CD14-positive monocyte (primary cell): ENCODE measurements at regions not wholly inside any gene's neighbourhood (a gene's known extent, or its start where the extent isn't known, plus 50 kb on each side); places are given as distances from the start of the nearest gene placed in this dataset.

Source experiments
- DNase-seq, 3 donors: peaks; one replicate each; pipeline ENCODE4 v3.0.0-alpha.2; 2011 to 2022
- H2AFZ ChIP-seq: 2 replicates; pipeline ENCODE4 v1.6.0; 2012; ENCODE audit warnings: mild to moderate bottlenecking, low read depth, low read length, inconsistent platforms; ENCODE audit not compliant: insufficient read depth, poor library complexity, severe bottlenecking
- H3K27ac ChIP-seq, 2 donors: 1 replicate in 1 of 2; 2 replicates in 1 of 2; pipeline ENCODE4 v1.5.1; 2012 to 2013; ENCODE audit warnings: low read length in 2 of 2, control low read depth in 1 of 2, inconsistent platforms in 1 of 2, low read depth in 1 of 2, mild to moderate bottlenecking in 1 of 2
- H3K27me3 ChIP-seq, 2 donors: one replicate each; pipeline versions ENCODE4 v1.6.0 to v1.6.1; 2011 to 2013; ENCODE audit warnings: low read length in 2 of 2; ENCODE audit not compliant: control insufficient read depth in 2 of 2, insufficient read depth in 2 of 2
- H3K36me3 ChIP-seq, 2 donors: replicated peaks in 1 of 2; 1 replicate in 1 of 2; 2 replicates in 1 of 2; pipeline versions ENCODE4 v1.5.1 to v1.6.1; 2012 to 2013; ENCODE audit warnings: low read length in 2 of 2, control low read depth in 1 of 2, inconsistent platforms in 1 of 2, mild to moderate bottlenecking in 1 of 2; ENCODE audit not compliant: insufficient read depth in 2 of 2, control insufficient read depth in 1 of 2
- H3K4me1 ChIP-seq, 2 donors: 1 replicate in 1 of 2; 2 replicates in 1 of 2; pipeline versions ENCODE4 v1.5.1 to v1.6.1; 2012 to 2013; ENCODE audit warnings: low read length in 2 of 2, control low read depth in 1 of 2, inconsistent platforms in 1 of 2, mild to moderate bottlenecking in 1 of 2, moderate library complexity in 1 of 2; ENCODE audit not compliant: insufficient read depth in 2 of 2, control insufficient read depth in 1 of 2
- H3K4me2 ChIP-seq: replicated peaks from 2 replicates; pipeline ENCODE3; 2012; ENCODE audit warnings: low read length, moderate library complexity, mild to moderate bottlenecking; ENCODE audit not compliant: poor library complexity, severe bottlenecking; ENCODE audit errors: extremely low read depth
- H3K4me3 ChIP-seq, 3 experiments: fragments of 200-600 bp in 1 of 3; sonication (generic) in 1 of 3; replicated peaks in 1 of 3; 1 replicate in 2 of 3; 2 replicates in 1 of 3; pipeline ENCODE4 v1.5.1; 2011 to 2013; ENCODE audit warnings: low read length in 3 of 3, mild to moderate bottlenecking in 3 of 3, control low read depth in 2 of 3, low read depth in 2 of 3, inconsistent platforms in 1 of 3, moderate library complexity in 1 of 3
- H3K79me2 ChIP-seq: 2 replicates; pipeline ENCODE4 v1.6.0; 2012; ENCODE audit warnings: mild to moderate bottlenecking, control low read depth, inconsistent platforms, low read length, moderate library complexity; ENCODE audit not compliant: insufficient read depth
- H3K9ac ChIP-seq: 2 replicates; pipeline ENCODE4 v1.6.0; 2017; ENCODE audit warnings: low read length, mild to moderate bottlenecking; ENCODE audit not compliant: insufficient read depth, poor library complexity, severe bottlenecking
- H3K9me3 ChIP-seq, 2 donors: replicated peaks in 1 of 2; 1 replicate in 1 of 2; 2 replicates in 1 of 2; pipeline versions ENCODE4 v1.5.1 to v1.6.1; 2012 to 2013; ENCODE audit warnings: low read length in 2 of 2, control low read depth in 1 of 2; ENCODE audit not compliant: control insufficient read depth in 1 of 2, insufficient read depth in 1 of 2
- H4K20me1 ChIP-seq: 2 replicates; pipeline ENCODE4 v1.6.0; 2012; ENCODE audit warnings: mild to moderate bottlenecking, low read length, control low read depth, moderate library complexity; ENCODE audit not compliant: insufficient read depth
- H3K27ac Mint-ChIP-seq, 7 donors: one replicate each; pipeline ENCODE4 v1.8.0; 2020; ENCODE audit warnings: mild to moderate bottlenecking in 7 of 7, mixed read lengths in 7 of 7, moderate library complexity in 6 of 7, inconsistent platforms in 2 of 7
- H3K27me3 Mint-ChIP-seq, 3 donors: one replicate each; pipeline ENCODE4 v1.8.0; 2021 to 2022; ENCODE audit warnings: low read depth in 3 of 3, mild to moderate bottlenecking in 3 of 3, mixed read lengths in 3 of 3, moderate library complexity in 3 of 3, inconsistent platforms in 1 of 3
- H3K36me3 Mint-ChIP-seq, 2 donors: one replicate each; pipeline ENCODE4 v1.8.0; 2020; ENCODE audit warnings: mixed read lengths in 2 of 2, inconsistent platforms in 1 of 2, mild to moderate bottlenecking in 1 of 2
- H3K4me1 Mint-ChIP-seq: one replicate; pipeline ENCODE4 v1.8.0; 2020; ENCODE audit warnings: mild to moderate bottlenecking, mixed read lengths
- H3K4me3 Mint-ChIP-seq, 2 donors: one replicate each; pipeline ENCODE4 v1.8.0; 2020; ENCODE audit warnings: mild to moderate bottlenecking in 2 of 2, mixed read lengths in 2 of 2, moderate library complexity in 1 of 2
- H3K9me3 Mint-ChIP-seq, 7 donors: one replicate each; pipeline ENCODE4 v1.8.0; 2020 to 2022; ENCODE audit warnings: mixed read lengths in 7 of 7, mild to moderate bottlenecking in 6 of 7, moderate library complexity in 6 of 7, inconsistent platforms in 2 of 7
- WGBS: methylation state at CpG from one replicate; pipeline ENCODE4 v1.1.5; 2013; ENCODE audit warnings: missing lambda C conversion rate; ENCODE audit not compliant: insufficient coverage; 5-methylcytosine and 5-hydroxymethylcytosine counted together
- intact Hi-C, 2 donors: fragments of 100-400 bp; cut with micrococcal nuclease; formaldehyde crosslinking; loops; one replicate each; pipeline versions ENCODE4 v1.15.0 to v1.15.1; 2023
- TF ChIP-seq, protein P1 (sequence below): fragments of 200-600 bp; IDR thresholded peaks from one replicate; pipeline ENCODE4 v1.8.0; 2022; ENCODE audit warnings: antibody characterized with exemption, mild to moderate bottlenecking

DNA sequence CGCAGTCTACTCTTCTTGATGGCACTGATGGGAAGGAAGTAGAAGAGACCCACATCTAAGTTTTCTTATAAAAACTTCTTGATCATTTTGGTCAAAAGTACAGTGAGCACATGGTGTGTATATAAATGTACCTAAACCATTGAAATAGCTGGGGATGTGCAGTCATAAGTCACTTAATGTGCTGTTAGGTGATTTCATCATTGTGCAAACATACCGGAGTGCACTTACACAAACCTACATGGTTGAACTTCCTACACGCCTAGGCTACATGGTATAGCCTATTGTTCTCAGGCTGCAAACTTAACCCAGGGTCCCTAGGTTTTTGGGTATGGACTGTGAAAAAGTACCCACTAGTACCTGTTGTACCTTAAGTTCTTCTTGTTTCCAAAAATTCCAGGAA, 123.3 kb upstream of the ZNF438 start:
- Histone ChIP-seq H4K20me1 (no peaks in the 10 kb centered on the region), H3K9me3 (peaks cover 0 to 4% of the 10 kb centered on the region in 2 donors), H3K4me1 (no peaks in the 10 kb centered on the region), H3K27ac (no peak overlapping the region), H3K36me3 (no peaks in the 10 kb centered on the region), H3K4me3 (no peak overlapping the region), H3K27me3 (no peaks in the 10 kb centered on the region), H2AFZ (no peak overlapping the region), H3K4me2 (no peak overlapping the region), H3K9ac (no peak overlapping the region), H3K79me2 (no peaks in the 10 kb centered on the region)
- no peak overlapping the region for H3K27ac Mint-ChIP-seq
- DNase-seq = no peak
- no CpG with 5 or more reads among the region's 3 CpGs for WGBS
- peaks cover 0 to 5% (median 2%) of the 10 kb centered on the region in 7 donors for H3K9me3 Mint-ChIP-seq
- no peaks in the 10 kb centered on the region for H3K36me3 Mint-ChIP-seq
- TF ChIP-seq, protein P1, sequence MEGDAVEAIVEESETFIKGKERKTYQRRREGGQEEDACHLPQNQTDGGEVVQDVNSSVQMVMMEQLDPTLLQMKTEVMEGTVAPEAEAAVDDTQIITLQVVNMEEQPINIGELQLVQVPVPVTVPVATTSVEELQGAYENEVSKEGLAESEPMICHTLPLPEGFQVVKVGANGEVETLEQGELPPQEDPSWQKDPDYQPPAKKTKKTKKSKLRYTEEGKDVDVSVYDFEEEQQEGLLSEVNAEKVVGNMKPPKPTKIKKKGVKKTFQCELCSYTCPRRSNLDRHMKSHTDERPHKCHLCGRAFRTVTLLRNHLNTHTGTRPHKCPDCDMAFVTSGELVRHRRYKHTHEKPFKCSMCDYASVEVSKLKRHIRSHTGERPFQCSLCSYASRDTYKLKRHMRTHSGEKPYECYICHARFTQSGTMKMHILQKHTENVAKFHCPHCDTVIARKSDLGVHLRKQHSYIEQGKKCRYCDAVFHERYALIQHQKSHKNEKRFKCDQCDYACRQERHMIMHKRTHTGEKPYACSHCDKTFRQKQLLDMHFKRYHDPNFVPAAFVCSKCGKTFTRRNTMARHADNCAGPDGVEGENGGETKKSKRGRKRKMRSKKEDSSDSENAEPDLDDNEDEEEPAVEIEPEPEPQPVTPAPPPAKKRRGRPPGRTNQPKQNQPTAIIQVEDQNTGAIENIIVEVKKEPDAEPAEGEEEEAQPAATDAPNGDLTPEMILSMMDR = no peak
- intact Hi-C loops = no loop called here
- peaks cover 0 to 2% (median 1%) of the 10 kb centered on the region in 3 donors for H3K27me3 Mint-ChIP-seq
- H3K4me3 Mint-ChIP-seq = no peak overlapping the region
- no peaks in the 10 kb centered on the region for H3K4me1 Mint-ChIP-seq

DNA sequence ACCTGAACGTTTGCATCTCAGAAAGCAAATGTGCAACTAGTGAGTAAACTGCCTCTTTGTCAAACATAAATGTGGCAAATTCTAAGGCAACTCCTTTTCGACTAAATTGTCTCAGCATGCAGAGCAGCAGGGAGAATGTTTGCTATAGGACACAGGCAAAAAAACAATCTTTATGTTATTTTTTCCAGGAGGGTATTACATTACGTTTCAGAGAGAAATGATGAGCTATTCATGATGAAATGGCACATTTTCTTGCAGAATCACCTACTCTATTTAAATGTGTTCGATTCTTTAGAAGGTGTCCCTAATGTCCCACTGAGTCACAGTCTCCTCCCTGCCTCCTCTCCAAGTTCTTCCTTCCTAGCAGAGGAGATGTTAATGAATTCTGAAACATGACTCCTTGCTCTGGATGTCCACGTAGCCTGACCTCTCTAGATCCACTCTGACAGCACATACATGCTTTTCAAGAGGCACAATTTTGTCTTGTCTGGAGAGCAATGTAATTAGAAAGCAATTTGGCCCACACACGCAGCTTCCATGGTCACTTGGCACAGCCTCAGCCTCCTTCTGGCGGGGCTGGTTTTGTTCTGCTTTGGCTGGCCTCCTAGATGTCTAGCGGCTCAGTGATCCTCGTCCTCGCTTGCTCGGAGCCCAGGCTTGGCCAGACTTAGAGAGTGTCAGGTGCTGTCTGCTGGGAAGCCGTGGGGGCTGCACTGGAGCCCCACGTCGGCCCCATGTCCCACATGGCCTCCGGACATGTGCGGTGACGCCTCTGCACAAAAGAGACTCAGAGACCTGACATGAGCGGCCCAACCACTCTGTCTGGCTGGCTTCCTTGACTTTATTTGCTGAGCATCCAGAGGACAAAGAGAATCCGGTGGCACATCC, 125.7 kb upstream of the ZNF438 start:
- Histone ChIP-seq H3K27me3 (no peaks in the 10 kb centered on the region), H4K20me1 (no peaks in the 10 kb centered on the region), H3K36me3 (no peaks in the 10 kb centered on the region), H3K9ac (no peak overlapping the region), H3K4me1 (no peaks in the 10 kb centered on the region), H3K79me2 (no peaks in the 10 kb centered on the region), H3K4me2 (no peak overlapping the region), H3K27ac (no peak overlapping the region), H3K9me3 (peaks cover 0 to 4% of the 10 kb centered on the region in 2 donors), H3K4me3 (no peak overlapping the region), H2AFZ (no peak overlapping the region)
- DNase-seq = no peak
- WGBS = 93% methylated on average over 17 of the region's 19 CpGs
- Mint-ChIP-seq H3K36me3 (no peaks in the 10 kb centered on the region), H3K27ac (no peak overlapping the region), H3K4me1 (no peaks in the 10 kb centered on the region), H3K27me3 (peaks cover 0 to 3% (median 0%) of the 10 kb centered on the region in 3 donors), H3K4me3 (no peak overlapping the region), H3K9me3 (peaks cover 2 to 5% (median 4%) of the 10 kb centered on the region in 7 donors)
- intact Hi-C loops = no loop called here
- TF ChIP-seq, protein P1 = no peak
